Adrenal gland (tissue), 5 donors: ENCODE measurements at regions not wholly inside any gene's neighbourhood (a gene's known extent, or its start where the extent isn't known, plus 50 kb on each side); places are given as distances from the start of the nearest gene placed in this dataset.

Experiments used
- POLR2A ChIP-seq, 2 donors: fragments of 450-650 bp; IDR thresholded peaks; one replicate each; pipeline ENCODE4 v1.6.1; 2017; ENCODE audit warnings: antibody characterized with exemption in 2 of 2, mild to moderate bottlenecking in 2 of 2, moderate library complexity in 1 of 2
- TF ChIP-seq, protein P1 (sequence below), 6 experiments: fragments of 450-650 bp in 4 of 6; fragments of 200-600 bp in 2 of 6; sonication (generic) in 1 of 6; IDR thresholded peaks; 1 replicate in 5 of 6; 2 replicates in 1 of 6; pipeline versions ENCODE4 v1.5.1 to v1.8.0; 2016 to 2021; ENCODE audit warnings: antibody characterized with exemption in 6 of 6, mild to moderate bottlenecking in 2 of 6, moderate library complexity in 1 of 6
- donor health status: DM: no; HTN: no; CAD: no.

DNA sequence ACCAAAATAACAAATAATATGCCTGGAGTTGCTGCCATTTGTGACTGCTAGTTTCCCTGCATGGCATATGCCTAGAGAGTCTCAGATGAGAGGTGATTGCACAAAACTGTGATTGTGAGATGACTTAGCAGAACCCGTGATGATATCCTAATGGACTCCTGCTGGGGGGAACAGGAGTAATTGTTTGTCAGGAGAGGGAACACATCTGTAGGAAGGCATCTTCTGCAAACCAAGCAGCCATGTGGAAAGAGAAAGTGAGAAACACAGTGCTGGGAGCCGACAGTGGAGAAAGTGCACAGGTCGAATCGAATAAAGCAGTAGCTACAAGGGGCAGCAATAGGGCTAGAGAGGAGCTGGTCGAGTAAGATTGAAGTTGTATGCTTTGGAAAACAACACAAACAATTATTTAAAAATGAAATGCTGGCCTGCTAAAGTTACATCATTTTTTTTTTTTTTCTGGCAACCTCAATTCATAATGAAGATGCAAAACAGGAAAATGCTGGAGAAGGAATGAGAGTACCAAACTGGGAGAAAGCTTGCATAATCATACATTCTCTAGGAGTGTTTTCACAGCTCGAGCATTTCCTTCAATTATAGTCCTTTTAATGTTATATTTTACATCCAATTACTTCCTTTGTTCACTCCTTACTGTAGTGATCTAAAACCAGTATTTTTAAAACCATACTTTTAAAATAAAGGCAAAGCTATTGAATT, 494.2 kb upstream of the AGTR1 start:
- no peak for TF ChIP-seq POLR2A (IDR thresholded peaks at IDR 0.05)
- TF ChIP-seq, protein P1, sequence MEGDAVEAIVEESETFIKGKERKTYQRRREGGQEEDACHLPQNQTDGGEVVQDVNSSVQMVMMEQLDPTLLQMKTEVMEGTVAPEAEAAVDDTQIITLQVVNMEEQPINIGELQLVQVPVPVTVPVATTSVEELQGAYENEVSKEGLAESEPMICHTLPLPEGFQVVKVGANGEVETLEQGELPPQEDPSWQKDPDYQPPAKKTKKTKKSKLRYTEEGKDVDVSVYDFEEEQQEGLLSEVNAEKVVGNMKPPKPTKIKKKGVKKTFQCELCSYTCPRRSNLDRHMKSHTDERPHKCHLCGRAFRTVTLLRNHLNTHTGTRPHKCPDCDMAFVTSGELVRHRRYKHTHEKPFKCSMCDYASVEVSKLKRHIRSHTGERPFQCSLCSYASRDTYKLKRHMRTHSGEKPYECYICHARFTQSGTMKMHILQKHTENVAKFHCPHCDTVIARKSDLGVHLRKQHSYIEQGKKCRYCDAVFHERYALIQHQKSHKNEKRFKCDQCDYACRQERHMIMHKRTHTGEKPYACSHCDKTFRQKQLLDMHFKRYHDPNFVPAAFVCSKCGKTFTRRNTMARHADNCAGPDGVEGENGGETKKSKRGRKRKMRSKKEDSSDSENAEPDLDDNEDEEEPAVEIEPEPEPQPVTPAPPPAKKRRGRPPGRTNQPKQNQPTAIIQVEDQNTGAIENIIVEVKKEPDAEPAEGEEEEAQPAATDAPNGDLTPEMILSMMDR (IDR thresholded peaks at IDR 0.05), result no peak
